HG03280 (cell line): ENCODE measurements at regions not wholly inside any gene's neighbourhood (a gene's known extent, or its start where the extent isn't known, plus 50 kb on each side); places are given as distances from the start of the nearest gene placed in this dataset.

Source experiments
- ATAC-seq: cut with Tn5 transposase; IDR thresholded peaks from one replicate; pipeline ENCODE4 v1.9.1; 2021; ENCODE audit warnings: mild to moderate bottlenecking, moderate library complexity; ENCODE audit not compliant: unreplicated experiment

DNA sequence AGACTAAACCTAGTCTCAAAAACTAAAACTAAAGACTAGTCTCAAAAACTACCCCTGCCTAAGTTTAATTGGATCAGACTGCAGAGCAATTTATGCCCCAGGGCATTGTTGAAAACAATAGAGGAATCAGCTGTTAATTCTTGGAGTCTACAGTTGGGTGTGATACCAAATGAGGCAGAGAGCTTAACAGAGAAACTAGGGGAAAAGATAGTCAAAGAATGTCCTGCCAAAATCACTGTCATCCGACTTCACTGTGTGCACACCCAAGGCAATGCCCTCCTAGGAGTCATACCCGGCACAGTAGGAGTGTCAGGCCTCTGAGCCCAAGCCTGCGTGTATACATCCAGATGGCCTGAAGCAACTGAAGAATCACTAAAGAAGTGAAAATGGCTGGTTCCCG is 90.5 kb upstream of the TOMM7 start:
- no peak for ATAC-seq

DNA sequence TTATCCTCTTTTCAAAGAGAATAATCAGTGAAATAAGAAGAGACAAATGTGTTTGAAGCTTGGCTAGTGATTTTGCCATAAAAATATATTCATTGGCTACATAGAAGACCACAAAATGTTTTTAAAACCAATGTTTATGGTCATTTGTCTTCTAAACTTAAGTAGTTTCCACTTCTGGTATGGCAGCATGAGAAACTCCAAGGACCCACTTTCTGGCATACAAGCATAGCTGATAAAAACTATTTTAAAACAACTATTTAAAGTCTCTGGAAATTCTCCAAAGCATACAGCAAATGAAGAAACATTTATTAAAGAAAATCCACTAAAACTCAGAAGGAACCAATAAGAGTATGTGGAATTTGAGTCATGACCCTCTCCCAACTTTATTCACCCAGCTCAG is 89.2 kb upstream of the TOMM7 start:
- no peak for ATAC-seq

DNA sequence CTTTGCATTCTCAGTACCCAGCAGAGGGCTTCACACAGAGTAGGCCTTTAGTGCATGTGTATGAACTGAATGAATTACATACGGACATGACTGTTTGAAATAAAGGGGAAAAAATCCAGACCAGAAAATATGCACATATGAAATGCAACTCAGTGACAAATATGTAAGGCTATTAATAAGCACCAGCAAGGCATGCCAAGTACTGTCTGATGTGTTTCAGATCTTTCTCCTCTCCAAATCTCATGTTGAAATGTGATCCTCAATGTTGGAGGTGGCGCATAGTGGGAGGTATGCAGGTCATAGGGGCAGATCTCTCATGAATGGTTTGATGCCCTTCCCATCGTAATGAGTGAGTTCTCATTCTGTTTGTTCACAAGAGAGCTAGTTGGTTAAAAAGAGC is 87.3 kb upstream of the TOMM7 start:
- no peak for ATAC-seq

DNA sequence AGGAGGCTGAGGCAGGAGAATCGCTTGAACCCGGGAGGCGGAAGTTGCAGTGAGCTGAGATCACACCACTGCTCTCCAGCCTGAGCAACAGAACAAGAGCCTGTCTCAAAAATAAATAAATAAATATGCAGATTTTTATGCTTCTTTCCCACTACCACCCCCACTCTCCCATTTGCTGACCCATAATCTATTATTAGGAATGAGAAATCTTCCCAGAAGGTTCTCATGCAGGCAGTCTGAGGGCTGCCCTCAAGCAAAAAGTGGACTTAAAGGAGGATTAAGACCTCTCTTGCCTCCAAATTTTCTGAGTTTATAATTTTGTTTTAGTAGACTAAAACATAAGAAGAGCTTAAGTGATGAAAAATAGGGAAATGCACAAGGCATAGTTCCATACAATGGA is 85.2 kb upstream of the TOMM7 start:
- no peak for ATAC-seq

DNA sequence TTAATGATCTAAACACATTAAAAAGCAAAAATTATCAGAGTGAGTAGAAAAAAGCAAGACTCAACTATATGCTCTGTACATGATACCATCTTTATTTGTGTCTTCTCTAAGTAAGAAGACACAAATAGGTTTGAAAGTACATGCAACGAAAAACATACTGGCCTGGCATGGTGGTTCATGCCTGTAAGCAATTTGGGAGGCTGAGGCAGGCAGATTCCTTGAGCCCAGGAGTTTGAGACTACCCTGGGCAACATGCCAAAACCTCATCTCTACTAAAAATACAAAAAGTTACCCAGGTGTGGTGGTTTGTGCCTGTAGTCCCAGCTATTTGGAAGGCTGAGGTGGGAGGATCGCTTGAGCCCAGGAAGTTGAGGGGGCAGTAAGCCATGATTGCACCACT is 78.1 kb upstream of the TOMM7 start:
- no peak for ATAC-seq

DNA sequence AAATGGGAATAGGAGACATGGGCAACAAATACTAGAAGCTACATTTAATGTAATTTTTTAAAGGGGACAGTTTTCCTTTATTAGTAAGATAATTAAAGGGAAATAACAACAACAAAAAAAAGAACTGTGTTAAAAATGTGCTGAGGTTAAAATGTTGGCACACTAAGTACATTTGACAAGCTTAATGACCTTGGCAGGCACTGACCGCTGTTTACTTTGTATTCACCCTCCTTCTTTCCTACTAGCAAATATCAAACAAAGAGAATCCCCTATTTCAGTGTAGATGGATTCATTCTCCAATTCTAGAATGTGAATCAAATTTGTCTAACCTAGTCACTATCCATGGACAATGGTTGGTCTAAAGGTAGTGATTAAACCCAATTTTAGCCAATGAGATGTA is 77.5 kb upstream of the TOMM7 start:
- no peak for ATAC-seq

DNA sequence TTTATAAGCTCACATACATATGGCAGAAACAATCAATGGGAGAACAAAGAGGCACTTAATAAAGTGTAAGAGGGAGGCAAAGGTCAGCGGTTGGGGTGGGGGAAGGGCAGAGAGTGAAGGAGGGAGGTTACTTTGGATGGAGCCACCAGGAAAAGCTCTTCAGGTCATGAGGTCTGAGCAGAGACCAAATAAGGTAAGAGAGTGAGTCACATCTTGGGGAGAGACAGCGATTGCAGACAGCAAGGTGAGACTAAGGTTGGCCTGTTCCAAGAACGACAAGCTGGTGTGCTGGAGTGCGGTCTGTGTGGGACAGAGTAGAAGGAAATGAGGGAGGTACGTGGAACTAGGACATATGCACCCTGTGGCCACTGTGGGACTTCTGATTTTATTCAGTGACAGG is 74.3 kb upstream of the TOMM7 start:
- no peak for ATAC-seq

DNA sequence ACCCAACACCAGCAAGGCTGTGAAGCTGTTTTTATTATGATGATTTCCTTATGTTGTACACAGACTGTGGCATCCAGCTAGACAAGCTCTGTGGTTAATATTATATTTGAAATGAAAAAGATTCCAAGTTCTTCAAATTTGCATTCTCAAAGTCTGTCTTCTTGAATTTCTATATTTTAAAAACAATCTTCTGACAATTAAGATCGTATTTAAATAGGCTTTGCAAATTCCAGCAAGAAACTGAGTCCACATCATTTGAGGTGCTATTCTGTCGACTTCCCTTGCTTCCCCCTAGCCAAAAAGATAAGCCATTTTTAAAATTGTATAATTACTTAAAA is 73.1 kb upstream of the TOMM7 start:
- no peak for ATAC-seq

DNA sequence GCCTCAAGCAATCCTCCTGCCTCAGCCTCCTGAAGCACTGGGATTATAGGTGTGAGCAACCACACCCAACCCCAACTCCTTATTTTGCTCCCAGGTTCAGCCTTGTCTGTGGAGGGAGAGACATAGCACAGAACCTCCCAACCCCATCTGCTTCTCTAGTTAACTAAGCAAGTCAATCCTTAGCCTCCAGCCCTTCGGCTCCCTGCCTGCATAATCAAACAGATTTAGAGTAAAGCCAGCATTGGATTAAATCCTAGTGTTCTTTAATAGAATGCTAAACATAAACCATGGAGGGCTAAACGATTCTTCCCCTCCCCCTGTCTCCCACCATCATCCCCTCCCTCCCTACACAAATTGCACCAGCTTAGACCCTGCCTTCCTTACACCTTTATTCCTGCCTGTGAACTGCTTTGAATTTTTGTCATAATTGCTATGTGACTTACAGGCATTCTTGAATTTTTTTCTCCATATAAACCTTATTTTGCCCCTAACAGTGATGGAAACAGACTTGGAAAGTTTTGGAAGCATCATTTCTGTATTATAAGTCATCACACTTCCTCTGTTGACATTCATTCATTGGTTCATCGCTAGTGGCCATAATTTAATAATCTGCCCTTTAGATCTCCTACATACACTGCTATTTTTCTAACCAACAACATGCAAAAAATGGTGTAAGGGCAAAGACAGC is 72.6 kb upstream of the TOMM7 start:
- no peak for ATAC-seq

DNA sequence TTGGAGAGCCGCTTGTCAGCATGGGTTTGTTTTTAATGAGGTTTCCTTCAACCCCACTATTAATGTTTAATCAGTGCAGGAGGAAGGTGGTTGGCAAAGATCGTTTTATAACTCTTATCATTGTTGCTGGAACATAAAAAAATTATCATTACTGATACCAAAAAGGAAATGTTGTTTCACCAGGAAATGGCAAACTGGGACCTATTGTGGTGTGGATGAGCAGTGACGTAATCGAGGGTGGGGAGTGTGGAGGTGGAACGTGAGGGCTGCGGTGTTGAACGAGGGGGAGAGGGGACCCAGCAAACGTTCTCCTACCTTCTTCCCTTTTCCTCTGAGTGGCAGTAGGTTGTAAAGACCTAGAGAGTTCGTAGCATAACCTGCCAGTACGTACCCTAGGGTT is 71.9 kb upstream of the TOMM7 start:
- ATAC-seq = no peak

DNA sequence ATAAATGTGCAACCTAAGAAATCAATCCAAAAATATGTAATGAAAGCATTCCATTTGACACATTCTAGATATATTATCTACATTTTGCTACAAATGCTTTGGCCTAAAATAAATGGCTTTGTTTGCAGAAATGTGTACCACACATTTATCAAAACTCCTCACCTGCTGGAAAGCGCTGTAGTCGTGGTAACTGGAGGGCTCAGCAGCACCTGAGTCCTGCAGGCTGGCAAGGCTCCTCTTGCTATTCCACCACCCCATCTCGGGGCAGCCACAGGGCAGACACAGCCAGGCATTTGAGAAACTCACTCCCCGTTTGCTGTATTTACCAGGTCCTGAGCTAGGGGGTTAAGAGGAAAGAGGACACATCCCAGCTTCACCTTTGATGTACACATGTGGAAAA is 68.1 kb upstream of the TOMM7 start:
- no peak for ATAC-seq

DNA sequence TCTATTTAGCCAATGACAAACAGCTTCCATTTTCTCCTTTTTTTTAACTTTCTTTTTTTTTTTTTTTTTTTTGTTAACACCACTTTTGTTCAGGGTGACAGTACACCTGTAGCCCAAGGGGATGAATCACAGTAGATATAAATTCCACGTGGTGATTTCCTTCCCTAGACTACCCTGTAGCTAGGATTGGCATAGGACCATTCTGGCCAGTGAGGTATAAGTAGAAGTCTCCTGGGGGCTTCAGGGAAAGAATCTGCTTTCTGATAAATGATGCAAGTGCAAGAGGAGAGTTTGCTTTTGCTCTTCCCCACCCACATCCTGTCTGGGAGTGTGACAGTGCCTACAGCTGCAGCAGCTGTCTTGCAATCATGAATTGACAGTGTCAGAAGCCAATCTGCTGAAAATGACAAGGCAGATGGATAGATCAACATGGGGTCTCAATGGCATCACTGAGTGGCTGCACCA is 63.2 kb upstream of the TOMM7 start:
- peak; percentile 94 for ATAC-seq

DNA sequence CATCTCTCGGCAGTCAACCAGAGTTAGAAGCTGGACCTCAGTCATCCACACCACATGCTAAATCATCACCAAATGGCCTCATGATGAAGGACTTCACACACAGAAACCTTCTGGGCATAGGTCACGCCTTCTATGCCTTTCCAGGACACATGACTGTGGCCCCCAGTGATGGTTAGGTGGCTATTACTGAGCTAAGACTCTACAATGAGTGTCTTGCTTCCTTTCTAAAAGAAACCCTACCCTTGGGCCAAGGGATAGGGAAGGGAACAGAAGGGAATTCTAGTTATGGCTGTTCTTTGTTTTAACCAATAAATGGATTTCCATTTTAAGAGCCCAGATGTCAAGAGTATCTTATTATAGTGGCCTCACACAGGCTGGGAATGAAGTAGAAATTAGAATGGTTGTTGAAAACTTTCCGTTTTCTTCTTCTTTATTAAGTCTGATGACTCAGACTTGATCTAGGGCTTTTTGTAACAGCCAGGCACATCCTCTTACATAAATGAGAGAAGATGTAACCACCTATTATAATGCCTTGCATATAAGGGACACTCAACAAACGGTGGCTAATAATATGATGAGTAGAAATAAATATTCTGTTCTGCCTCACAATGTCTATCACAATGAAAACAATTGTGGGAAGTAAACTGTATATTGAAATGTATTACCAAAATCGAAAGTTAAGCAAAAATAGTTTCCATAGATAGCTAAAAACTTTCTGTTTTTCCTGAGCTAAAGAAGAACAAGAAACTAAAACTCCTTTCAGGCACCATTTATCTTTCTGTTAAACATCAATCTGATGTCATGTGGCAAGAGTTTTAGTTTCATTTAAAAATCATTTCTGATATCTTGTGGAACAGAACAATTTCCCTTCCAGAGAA is 62.5 kb upstream of the TOMM7 start:
- peak; percentile 44 for ATAC-seq

DNA sequence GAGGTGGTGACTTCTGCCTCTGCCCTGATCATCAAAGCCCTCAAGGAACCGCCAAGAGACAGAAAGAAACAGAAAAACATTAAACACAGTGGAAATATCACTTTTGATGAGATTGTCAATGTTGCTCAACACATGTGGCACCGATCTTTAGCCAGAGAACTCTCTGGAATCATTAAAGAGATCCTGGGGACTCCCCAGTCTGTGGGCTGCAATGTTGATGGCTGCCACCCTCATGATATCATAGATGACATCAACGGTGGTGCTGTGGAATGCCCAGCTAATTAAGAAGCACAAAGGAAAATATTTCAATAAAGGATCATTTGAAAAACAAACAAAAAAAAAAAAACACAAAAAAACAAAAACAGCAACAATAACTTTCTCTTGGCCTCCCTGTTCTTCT is 59.5 kb upstream of the TOMM7 start:
- ATAC-seq = no peak

DNA sequence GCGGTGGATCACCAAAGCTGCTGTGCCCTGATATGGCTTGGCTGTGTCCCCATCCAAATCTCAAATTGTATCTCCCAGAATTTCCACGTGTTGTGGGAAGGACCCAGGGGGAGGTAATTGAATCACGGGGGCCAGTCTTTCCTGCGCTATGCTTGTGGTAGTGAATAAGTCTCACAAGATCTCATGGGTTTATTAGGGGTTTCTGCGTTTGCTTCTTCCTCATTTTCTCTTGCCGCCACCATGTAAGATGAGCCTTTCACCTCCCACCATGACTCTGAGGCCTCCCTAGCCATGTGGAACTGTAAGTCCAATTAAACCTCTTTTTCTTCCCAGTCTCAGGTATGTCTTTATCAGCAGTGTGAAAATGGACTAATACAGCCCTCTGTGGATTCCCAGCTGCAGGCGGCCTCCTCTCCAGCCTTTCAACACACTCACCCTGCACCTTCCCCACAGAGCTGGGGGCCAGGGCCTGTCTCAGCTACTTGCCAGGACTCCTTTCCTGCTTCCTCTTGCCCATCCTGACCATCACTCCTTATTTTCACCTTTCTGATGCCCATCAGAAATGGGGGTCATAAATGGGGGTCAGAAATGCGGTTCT is 57.2 kb upstream of the TOMM7 start:
- no peak for ATAC-seq

DNA sequence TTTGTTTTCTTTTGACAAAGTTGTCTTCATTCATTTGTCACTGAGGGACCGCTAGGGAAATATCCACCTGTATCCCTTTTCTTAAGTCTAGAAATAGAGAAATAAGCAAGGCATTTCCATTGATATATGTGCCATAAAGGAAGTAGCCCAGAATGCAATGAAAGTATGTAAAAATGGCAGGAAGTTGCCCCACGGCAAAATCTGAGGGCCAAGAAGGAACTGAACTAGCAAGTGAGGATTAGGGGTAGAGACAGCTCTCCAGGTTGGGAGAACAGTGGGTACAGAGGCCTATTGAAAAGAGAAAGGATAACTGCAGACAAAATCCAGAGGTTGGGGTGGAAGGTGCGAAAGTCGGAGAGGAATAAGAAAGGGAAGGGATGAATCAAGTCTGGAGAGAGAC is 56.6 kb upstream of the TOMM7 start:
- no peak for ATAC-seq

DNA sequence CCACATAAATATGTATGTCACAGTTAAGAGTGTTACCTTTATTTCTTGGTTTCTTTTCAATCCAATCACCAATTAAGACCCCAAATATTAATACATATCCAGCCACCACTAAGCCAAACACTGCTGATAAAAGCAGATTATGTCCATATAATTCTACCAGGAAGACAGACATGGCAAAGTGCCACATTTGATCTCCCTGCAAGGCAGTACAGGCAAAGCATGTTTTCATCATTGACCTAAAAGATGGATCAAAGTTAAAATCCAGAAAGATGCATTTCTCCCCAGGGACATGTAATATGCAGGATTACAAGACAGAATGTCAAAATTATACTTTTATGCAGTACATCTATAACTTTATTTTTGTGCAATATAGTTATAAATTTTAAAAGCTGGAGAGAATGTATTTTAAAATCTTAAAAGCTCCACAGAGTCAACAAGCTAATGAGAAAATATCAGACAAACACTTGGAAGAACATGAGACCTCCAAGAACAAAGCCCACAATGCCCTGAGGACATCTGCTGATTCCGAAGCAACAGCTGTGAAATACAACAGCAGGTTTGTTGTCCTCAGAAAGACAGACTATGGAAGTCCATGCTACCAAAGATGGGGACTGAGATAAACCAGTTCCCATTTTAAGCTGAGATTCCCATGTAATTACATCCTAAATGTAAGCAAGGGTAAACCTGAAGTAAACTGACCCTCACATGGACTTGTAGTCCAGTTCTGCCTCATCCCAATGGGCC is 54.5 kb upstream of the TOMM7 start:
- ATAC-seq = no peak

DNA sequence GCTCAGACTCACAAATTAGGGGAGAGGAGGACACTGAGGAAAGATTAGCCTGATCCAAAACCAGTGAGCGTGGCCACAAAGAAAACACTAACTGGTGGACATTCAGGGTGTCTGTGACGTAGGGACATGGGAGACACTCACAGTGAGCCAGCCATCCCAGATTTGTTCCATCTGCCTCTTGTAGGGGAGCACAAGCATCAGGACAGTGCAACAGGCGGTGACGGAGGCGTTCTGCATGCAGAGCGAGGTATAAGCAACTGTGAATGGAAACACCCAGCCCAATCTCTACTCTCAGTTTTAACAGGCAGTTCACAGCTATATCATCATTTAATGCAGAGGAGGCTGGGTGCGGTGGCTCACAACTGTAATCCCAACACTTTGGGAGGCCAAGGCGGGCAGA is 52.8 kb upstream of the TOMM7 start:
- ATAC-seq = no peak

DNA sequence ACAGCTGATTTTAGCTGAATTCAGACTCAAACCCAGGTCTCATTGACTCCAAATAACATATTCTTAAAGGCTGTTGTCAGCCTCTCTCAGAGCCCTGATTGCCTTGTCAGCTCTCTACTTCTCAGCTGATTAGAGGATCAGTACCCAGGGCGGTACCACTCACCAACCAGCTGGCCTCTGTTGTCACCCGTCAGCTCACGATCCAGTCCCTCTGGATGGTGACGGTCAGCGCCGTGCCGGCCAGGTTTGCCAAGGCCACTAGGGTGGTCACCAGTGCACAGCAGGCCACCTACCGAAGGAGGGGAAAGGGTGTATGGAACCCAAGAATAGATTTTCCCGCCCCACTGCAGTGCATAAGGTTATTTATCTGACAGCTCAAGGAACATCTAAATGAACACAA is 52.3 kb upstream of the TOMM7 start:
- ATAC-seq = no peak
